HG03139 (cell line): ENCODE measurements at regions not wholly inside any gene's neighbourhood (a gene's known extent, or its start where the extent isn't known, plus 50 kb on each side); places are given as distances from the start of the nearest gene placed in this dataset.

Source experiments
- ATAC-seq: cut with Tn5 transposase; IDR thresholded peaks from one replicate; pipeline ENCODE4 v1.9.1; 2021; ENCODE audit not compliant: unreplicated experiment

DNA sequence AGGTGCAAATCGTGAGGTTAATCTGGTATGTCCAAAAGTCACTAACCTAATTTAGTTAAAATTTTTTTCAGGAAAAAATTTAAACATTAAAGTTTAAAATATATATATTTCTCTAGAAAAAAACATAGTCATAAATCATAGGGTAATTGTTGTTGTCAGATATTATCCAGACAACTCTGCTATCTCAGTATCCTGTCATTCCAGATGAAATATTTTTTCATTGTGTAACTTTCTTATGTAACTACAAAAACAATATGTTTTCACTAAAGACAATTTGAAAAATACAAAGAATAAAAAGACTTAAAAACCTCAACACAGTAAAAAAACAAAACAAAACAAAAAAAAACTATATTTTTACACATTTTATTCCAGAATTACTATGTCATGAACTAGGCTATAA lies 57.6 kb downstream of the TENT5A start:
- no peak for ATAC-seq

DNA sequence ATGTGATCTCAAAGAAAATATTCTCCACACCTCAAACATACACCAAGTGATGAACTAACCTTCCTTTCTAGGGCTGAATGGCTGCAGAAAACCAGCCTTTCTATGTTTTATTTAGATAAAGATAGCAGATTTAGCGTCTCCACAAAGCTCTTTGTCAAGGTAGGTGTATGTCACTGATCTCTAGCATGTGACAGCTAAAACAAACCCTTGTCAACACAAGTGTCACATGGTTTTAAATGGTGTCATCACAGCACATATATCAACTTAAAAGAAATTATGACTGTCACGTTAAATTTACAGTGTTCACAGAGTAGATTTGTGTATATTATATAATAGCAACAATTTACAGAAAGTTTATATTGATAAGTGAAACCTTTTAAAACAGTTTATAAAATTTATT lies 58.3 kb downstream of the TENT5A start:
- ATAC-seq = no peak

DNA sequence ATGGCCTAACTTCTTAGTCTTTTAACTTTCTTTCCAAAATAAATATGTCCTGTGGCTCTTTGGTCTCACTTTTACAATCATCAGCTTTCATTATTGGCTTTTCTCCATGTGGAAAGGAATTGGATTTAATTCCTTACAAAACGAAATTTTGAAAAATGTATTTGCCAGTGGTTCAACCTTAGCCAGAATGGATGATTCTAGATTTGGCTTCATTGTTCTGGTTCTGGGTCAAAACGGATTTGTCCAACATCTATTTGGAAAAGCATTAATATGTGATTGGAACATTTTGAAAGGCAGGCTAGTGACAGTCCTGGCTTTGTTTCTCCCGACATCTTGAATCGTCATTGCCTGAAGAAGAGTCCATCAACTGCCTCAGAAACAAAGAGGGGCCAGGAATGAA lies 59.2 kb downstream of the TENT5A start:
- no peak for ATAC-seq

DNA sequence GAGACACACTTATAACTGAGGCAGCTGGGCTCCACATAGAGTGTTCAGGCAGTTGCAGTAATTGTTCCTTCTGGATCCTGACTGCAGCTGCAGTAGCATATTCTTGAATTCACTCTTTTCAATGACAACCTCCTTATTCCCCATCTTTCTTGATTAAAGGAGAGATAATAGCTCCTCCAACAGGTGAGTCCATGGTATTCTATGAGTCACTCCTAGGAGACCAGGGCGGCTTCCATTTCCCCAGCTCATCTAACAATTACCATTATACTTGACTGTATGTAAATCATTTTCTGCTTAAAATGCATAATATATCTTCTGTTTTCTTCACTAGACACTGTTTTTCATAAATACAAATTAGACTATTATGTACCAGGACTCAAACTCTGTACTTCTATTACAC lies 62.4 kb downstream of the TENT5A start:
- no peak for ATAC-seq

DNA sequence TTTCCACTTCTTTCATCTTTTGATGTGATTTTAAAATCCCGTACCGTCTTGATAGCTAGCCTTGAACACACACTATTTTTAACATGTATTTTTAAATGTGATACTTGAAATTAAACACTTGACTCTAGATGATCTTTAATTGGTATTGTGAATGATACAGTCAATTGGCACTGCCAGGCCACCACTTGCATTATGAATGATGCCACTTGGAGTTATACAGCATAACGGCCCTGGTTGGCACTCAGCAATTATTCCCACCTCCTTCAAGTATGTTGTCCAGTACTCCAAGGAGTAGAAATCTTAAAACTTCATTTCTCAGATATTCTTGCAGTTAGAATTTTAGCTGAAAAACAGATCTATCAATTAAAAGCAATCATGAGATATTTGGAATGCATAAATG lies 62.9 kb downstream of the TENT5A start:
- no peak for ATAC-seq

DNA sequence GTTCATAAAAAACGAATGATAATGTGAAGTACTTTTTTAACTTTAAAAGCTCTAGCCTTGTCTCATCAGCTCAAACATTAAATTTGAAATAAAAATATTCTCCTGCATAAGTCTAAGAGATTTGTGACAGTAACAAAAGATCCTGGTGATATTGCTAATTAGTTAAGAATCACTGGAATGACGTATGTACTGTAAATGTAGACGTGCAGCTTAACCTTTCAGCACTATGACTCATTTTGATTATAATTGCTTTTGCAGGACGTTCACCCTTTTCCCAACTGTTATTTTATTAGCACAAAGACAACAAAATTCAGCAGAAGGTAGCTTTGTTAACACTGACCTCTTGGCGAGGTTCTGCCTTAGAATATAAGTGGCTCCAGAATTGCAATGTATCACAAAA lies 68.6 kb downstream of the TENT5A start:
- no peak for ATAC-seq

DNA sequence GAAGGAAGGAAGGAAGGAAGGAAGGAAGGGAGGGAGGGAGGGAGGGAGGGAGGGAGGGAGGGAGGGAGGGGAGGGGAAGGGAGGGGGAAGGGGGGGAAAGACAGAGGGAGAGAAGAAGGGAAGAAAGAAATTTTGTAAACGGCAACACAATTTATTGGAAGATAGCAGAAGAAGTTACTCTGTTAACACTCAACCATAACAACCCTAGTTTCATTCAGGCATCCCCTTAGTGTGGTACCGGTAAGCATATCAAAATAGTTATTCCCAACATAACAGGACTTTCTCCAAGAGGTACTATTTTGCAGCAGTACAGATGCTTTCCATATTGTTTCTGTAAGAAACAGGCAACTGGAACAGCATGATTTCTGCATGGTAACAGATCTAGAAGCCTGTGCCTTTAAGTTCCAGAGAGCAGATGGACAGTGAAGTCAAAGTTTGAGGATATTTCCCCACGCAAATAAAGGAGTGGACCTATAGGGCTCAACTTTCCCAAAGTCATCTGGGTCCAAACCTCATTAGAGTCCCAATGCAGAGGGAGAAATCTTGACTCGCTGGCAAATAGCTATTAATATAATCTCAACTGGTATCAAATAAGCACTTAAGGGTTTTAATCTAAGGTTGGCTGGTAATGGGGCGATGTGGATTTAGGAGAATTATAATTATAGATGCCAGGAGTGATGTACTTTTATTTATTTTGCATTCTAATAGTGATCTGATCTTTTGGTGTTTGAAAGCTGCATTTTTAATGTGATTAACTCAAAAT lies 69.4 kb downstream of the TENT5A start:
- ATAC-seq = no peak

DNA sequence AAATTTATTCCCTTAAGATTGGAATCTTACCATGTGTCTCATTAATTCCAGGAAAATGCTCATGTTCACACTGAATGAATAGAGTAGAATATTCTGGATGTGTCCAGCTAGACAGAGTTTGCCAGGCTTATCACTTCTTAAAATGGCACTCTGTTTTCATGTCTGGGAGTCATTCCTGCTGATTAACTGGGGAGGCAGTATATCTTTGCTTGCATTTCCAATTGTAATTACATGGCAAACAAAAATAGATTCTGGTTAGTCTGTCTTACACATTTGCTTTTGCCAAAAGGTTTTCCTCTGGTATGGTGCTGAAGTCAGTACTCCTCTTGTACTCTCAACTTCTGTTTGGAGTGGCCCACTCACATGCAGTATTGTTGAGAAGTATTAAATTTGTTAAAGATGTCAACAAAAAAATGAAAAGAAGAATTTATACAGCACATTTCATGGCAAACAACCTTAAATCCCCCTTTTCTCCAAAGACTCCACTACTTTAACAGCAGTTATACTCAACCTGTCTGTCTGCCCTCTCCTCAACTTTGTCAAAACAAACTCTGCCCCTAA lies 70.2 kb downstream of the TENT5A start:
- no peak for ATAC-seq

DNA sequence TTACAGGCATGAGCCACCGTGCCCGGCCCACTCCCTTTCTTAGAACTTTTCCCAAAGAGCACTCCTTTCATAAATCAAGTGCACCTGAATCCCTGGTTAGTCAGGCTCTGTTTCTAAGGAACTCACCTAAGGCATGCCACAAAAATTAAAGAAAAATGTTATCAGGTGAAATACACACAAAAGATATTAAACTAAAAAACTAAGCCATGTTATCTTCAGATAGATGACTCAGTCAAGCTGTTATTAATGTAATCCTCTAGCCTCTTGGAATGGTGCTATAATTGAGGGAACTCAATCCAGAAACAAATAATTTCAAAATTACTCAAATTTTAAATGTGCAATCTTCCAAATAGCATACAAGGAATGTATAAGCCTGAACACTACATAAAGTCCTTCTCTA lies 83.0 kb downstream of the TENT5A start:
- ATAC-seq = no peak

DNA sequence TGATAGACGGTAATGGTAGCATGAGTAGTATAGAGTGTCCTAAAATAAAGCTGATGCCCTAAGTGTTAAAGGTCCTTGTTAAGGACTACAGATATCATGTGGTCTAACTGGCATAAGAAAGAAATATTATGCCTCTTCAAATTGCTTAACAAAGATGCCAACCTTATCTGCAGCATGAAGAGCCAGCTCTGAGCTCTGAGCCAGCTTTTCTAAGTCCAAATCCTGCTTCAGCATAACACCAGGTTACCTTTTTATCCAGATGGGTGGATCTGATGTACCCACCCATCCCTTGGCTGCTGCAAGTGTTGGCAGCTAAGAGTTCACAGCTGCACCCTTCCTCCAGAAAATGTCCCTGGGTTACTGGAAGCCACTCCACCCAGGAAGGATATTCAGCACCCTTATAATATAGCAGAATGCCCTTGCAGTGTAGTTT lies 83.8 kb downstream of the TENT5A start:
- no peak for ATAC-seq

DNA sequence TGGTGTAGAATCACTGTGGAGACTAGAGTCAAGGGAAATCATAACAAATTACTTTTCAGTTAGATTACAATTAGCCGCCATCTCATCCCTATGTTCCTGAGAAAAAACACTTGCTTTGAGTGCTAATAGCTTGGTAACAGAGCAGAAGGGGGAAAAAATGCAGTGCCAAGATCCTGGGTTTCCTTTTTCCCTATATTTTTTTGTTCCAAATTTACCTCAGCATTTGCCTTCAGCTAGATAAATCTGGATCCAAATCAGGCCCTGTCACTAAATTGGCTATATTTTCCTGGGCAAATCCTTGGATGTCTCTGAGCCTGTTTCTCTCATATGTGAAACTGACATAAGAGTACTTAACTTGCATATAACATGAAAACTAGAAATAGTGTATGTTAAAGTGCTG lies 86.0 kb downstream of the TENT5A start:
- no peak for ATAC-seq

DNA sequence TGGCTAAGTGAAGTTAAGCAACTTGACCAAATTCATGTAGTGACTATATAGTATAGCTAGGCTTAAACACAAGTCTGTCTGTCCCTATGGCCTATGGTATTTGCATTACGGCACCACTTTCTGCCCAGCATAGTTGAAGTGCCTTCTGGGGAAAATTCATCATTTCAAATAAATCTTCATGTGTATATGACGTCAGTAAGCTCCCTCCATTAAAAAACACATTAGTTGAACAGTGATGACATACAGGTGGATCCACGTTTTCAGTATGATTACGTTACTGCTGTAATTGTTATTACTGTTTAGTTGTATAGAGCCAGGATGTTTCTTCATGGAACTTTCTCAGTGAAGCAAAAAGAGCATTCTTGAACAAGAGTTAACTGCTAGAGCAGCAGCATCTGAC lies 96.2 kb downstream of the TENT5A start:
- no peak for ATAC-seq

DNA sequence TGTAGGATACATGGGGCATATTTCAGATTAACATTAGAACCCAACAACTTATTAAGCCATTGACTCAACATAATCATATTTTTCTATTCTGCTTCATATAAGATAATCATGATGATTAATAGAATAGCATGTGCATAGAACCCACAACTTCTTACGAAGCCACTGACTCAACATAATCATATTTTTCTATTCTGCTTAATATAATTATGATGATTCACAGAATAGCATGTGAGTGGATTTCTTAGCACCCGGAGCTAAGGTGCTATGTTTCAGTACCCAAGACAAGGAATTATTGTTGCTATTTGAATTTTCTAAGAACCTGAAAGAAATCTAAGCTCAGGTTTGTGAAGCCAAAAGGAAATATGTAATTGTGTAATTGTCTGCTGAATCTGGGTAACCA lies 96.8 kb downstream of the TENT5A start:
- ATAC-seq = no peak

DNA sequence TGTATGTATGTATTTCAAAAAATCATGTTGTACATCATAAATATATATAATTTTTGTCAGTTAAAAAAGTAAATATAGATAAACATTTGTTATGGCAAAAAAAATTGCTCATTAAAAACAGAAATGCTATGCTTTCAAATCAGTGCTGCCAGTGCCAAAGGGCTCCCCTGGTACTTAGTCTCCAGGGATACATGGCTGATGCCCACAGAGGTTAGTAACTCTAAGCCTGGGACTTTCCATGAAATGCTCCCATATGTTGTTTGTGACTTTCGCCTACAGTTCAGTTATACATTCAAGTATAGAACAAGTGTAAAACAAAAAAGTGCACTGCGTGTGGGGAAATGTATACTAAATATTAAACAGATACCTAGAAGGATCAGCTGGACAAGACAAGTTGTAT lies 104.0 kb downstream of the TENT5A start:
- no peak for ATAC-seq

DNA sequence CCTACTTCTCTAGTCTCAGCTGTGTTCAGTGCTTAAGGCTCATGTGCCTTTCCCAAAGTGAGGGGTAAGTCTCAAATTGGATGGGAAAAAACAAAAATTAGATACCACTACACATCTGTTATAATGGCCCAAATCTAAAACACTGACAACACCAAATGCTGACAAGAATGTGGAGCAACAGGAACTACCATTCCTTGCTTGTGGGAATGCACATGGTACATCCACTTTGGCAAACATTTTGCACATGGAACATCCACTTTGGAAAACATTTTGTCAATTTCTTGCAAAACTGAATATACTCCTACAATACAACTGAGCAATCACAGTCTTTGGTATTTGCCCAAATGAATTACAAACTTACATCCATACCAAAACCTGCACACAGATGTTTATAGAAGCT lies 109.3 kb downstream of the TENT5A start:
- no peak for ATAC-seq

DNA sequence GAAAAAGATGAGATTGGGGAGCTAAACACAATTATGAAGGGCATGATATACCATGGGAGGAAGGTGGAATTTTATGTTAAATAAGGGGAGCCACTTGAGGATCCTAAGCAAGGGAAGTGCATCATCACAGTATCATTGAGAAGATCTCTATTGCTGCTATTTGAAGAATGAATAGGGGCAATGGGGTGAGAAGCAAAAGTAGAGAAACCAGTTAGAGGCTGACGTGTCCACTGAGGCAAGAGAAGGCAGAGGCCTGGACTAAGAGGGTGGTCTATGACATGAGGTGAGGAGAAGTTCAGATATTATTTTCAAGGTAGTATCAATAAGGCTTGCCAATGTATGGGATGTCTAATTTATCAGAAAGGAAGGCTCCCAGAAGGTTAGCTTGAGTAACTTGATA lies 111.6 kb downstream of the TENT5A start:
- no peak for ATAC-seq

DNA sequence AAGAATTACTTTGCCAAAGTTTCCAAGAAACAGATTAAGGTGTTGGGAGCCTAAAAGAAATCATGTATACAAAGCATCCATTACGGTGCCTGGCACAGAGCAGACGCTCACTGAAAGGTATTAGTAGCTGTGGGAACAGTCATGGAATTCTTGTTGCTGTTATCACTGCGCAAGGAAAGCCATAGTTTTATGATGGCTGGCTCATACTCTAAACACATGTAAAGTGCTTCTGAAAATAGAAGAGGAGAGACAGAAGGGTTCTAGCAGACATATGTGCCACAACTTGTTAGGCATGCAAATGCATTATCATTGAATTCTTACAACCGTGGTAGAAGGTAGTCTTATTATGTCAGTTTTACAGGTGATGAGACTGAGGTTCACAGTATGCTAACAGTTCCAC lies 112.4 kb downstream of the TENT5A start:
- no peak for ATAC-seq

DNA sequence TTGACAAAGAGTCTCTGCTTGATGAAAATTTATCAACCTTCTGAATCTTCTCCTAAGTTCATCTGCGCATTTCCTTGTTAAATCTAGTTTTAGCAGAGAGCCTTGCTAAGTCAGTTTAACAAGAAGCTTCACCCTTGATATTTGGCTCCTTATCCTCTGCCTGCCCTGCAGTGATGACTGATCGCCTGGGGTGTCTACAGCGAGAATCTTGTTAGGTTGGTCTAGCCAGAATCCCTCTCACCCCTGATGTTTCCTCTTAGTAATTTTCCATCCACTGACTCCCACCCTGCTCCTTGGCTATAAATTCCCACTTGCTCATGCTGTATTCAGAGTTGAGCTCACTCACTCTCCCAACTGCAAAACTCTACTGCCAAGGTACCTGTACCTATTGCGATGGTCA lies 114.1 kb downstream of the TENT5A start:
- ATAC-seq = no peak

DNA sequence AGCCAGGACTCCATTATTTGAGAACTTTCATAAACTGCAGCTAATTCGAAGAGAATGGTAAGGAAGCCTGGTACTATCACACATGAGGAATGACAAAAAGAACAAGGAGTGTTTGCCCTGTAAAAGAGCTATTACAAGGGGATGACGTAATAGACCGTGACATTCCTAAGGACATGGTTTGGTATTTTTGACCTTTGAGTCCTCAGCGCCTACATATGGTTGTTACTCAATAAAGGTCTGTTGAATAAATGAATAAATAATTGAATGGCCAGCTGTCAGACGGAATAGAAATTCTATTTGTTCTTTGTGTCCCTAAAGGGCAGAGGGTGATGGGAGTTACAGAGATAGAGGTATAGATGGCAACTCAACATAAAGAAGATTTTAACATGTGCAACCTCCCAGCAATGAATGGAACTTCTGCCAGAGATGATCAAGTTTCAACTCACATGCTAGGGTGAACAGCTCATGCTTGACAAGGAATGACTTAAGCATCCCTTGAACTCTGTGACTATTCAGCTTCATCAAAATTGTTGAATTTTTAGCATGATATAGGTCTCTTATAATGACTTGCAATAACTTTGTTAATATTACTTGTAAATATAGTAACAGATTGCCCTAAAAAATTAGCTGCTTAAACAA lies 115.4 kb downstream of the TENT5A start:
- no peak for ATAC-seq

DNA sequence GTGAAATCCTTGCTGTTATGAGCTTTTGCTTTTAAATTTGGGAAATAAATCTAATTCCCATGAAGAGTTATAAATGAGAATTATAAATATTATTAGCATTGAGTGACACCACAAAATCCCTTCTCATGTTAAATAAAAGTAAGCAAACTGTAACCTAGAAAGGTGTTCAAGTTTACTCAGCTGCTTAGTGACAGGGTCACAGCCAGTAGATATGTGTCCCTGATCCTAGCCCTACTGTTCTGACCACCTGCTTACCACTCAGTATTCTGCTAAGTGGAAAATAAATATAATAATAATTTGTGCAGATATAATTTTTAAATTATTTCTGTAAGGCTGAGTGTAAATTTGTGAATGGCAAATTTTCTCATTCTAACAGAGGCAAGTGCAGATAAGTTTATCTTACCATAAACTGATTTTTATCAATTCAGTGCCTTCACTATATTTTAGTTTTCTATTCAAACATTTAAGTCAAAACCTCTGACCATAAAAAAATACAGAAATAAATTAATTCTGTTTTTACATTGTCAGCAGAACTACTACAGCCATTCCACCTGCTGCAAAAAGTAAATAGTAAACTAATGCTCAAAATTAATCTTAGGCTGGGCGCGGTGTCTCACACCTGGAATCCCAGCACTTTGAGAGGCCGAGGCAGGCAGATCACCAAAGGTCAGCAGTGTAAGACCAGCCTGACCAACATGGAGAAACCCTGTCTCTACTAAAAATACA lies 118.2 kb downstream of the TENT5A start:
- no peak for ATAC-seq

DNA sequence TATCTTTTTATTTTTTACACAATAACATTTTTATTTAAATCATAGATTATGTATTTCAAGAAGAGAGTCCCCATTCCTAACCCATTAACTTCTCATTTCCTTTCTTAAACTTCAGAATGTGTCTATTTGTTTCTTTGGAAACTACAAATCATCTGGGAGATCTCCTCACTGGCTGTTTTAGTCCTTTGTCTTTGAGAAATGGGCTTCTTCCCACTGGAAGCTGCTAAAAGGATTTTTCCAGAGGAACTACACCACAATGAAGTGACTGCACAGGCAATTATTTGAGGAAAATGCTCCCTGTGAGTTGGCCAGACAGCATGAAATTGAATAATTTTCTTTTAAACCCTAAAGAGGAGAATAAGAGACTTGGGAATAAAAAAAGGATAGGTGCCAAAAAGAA lies 119.1 kb downstream of the TENT5A start:
- ATAC-seq = no peak

DNA sequence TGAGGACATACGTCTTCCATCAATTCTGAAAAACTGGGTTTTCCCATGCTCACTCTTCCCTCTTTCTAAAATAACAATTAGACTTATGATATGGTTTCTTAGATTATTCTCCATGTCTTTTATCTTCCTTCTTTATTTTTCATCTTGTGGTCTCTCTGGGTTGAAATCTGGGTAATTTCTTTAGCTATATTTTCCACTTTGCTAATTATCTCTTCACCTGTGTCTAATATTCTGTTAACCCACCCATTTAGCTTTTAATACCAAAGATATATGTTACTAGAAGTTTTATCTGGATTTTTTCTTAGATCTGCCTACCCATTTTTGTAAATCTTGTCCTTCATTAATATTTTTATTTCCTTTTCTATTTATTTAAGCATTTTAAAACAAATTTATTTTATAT lies 121.8 kb downstream of the TENT5A start:
- no peak for ATAC-seq
